Ovary (tissue), 7 donors: ENCODE measurements at regions not wholly inside any gene's neighbourhood (a gene's known extent, or its start where the extent isn't known, plus 50 kb on each side); places are given as distances from the start of the nearest gene placed in this dataset.
A peak's percentile ranks its signal among the peaks of the same experiment; 100 is the strongest.

Source experiments
- DNase-seq, 5 donors: peaks; one replicate each; pipeline ENCODE4 v3.0.0-alpha.2; 2019 to 2020
- H3K27ac ChIP-seq, 2 donors: fragments of 200-600 bp; one replicate each; pipeline versions ENCODE4 v1.5.1 to v1.8.0; 2019 to 2022
- H3K27me3 ChIP-seq: fragments of 200-600 bp; one replicate; pipeline ENCODE4 v1.8.0; 2022
- H3K36me3 ChIP-seq: fragments of 200-600 bp; sonication (generic); one replicate; pipeline ENCODE4 v1.5.1; 2019
- H3K4me1 ChIP-seq: one replicate; pipeline ENCODE4 v1.8.1; 2013; ENCODE audit warnings: mild to moderate bottlenecking, moderate library complexity; ENCODE audit not compliant: insufficient read depth
- H3K4me3 ChIP-seq: fragments of 200-600 bp; sonication (generic); one replicate; pipeline ENCODE4 v1.5.1; 2017
- H3K9me3 ChIP-seq, 2 donors: fragments of 200-600 bp in 1 of 2; sonication (generic) in 1 of 2; one replicate each; pipeline versions ENCODE4 v1.5.1 to v1.8.1; 2013 to 2019; ENCODE audit warnings: mild to moderate bottlenecking in 1 of 2, moderate library complexity in 1 of 2
- EP300 ChIP-seq: sonication (generic); formaldehyde crosslinking; IDR thresholded peaks from one replicate; pipeline ENCODE4 v1.6.1; 2017; ENCODE audit warnings: antibody characterized with exemption
- POLR2A ChIP-seq: fragments of 450-650 bp; IDR thresholded peaks from one replicate; pipeline ENCODE4 v1.6.1; 2017; ENCODE audit warnings: antibody characterized with exemption, mild to moderate bottlenecking, moderate library complexity
- WGBS, 3 donors: extraction: QIAGEN DNeasy Blood & Tissue Kit in 1 of 3; methylation state at CpG; one replicate each; pipeline versions ENCODE4 v1.1.5 to v1.1.7; 2013 to 2017; 5-methylcytosine and 5-hydroxymethylcytosine counted together
- intact Hi-C, 4 donors: fragments of 100-400 bp; cut with DNase I; formaldehyde crosslinking; loops; one replicate each; pipeline versions ENCODE4 v1.11.0 to v1.15.1; 2022 to 2023
- TF ChIP-seq, protein P1 (sequence below), 3 donors: fragments of 450-650 bp in 2 of 3; fragments of 200-600 bp in 1 of 3; IDR thresholded peaks; one replicate each; pipeline versions ENCODE4 v1.5.1 to v1.8.0; 2016 to 2022; ENCODE audit warnings: antibody characterized with exemption in 3 of 3, mild to moderate bottlenecking in 1 of 3
- donor health status: DM: no; HTN: no; CAD: no; lungs with moderate emphysema.
- donor health status: DM: no; HTN: no; CAD: no.
- donor health status: Bipolar disorder and iron deficiency.
- donor health status: DM: no; HTN: no; CAD: no.
- donor health status: DM: yes; HTN: yes; CAD: no.

- H3K9me3 ChIP-seq = no peaks in the 10 kb centered on the region
- peaks cover 4% of the 10 kb centered on the region for H3K4me1 ChIP-seq
- H3K27ac ChIP-seq = peak overlapping the region in 1 of 2 donors; percentile 75
- H3K27me3 ChIP-seq = no peaks in the 10 kb centered on the region
- H3K4me3 ChIP-seq = no peak overlapping the region
- H3K36me3 ChIP-seq = no peaks in the 10 kb centered on the region
- intact Hi-C loops = no loop called here
- 86 to 96% (median 95%) methylated on average over 5 of the region's 5 CpGs for WGBS, 3 donors
- DNase-seq = no peak
- TF ChIP-seq EP300 = no peak
- TF ChIP-seq, protein P1, sequence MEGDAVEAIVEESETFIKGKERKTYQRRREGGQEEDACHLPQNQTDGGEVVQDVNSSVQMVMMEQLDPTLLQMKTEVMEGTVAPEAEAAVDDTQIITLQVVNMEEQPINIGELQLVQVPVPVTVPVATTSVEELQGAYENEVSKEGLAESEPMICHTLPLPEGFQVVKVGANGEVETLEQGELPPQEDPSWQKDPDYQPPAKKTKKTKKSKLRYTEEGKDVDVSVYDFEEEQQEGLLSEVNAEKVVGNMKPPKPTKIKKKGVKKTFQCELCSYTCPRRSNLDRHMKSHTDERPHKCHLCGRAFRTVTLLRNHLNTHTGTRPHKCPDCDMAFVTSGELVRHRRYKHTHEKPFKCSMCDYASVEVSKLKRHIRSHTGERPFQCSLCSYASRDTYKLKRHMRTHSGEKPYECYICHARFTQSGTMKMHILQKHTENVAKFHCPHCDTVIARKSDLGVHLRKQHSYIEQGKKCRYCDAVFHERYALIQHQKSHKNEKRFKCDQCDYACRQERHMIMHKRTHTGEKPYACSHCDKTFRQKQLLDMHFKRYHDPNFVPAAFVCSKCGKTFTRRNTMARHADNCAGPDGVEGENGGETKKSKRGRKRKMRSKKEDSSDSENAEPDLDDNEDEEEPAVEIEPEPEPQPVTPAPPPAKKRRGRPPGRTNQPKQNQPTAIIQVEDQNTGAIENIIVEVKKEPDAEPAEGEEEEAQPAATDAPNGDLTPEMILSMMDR (IDR thresholded peaks at IDR 0.05) = no peak
- TF ChIP-seq POLR2A = no peak
Measured at GRCh38 chr6:6808343-6808742, 219.8 kb downstream of the LY86 start.

- peak in 1 of 5 donors; percentile 41 for DNase-seq
- no peak overlapping the region for H3K27ac ChIP-seq
Measured at GRCh38 chr6:6808915-6809314, 220.4 kb downstream of the LY86 start.

GRCh38 chr6:6810727-6811126, 222.2 kb downstream of the LY86 start:
- intact Hi-C loops = no loop called here
- no peaks in the 10 kb centered on the region for H3K36me3 ChIP-seq
- WGBS, 3 donors = 61 to 71% (median 65%) methylated on average over 6 of the region's 6 CpGs
- H3K27ac ChIP-seq = peak overlapping the region in 1 of 2 donors; percentile 42
- TF ChIP-seq EP300 = no peak
- TF ChIP-seq, protein P1 (IDR thresholded peaks at IDR 0.05) = no peak
- TF ChIP-seq POLR2A = no peak
- no peaks in the 10 kb centered on the region for H3K27me3 ChIP-seq
- H3K4me3 ChIP-seq = no peak overlapping the region
- H3K4me1 ChIP-seq = peaks cover 4% of the 10 kb centered on the region
- H3K9me3 ChIP-seq = no peaks in the 10 kb centered on the region
- no peak for DNase-seq

More at GRCh38 chr6:6808915-6809314, 220.4 kb downstream of the LY86 start:
- TF ChIP-seq POLR2A (no peak), EP300 (no peak)
- TF ChIP-seq, protein P1 (IDR thresholded peaks at IDR 0.05) = no peak
- H3K4me3 ChIP-seq = no peak overlapping the region
- H3K36me3 ChIP-seq = no peaks in the 10 kb centered on the region
- intact Hi-C loops = no loop called here
- peaks cover 4% of the 10 kb centered on the region for H3K4me1 ChIP-seq
- H3K9me3 ChIP-seq = no peaks in the 10 kb centered on the region
- no peaks in the 10 kb centered on the region for H3K27me3 ChIP-seq
- 60 to 73% (median 64%) methylated on average over 4 of the region's 4 CpGs for WGBS, 3 donors

DNA sequence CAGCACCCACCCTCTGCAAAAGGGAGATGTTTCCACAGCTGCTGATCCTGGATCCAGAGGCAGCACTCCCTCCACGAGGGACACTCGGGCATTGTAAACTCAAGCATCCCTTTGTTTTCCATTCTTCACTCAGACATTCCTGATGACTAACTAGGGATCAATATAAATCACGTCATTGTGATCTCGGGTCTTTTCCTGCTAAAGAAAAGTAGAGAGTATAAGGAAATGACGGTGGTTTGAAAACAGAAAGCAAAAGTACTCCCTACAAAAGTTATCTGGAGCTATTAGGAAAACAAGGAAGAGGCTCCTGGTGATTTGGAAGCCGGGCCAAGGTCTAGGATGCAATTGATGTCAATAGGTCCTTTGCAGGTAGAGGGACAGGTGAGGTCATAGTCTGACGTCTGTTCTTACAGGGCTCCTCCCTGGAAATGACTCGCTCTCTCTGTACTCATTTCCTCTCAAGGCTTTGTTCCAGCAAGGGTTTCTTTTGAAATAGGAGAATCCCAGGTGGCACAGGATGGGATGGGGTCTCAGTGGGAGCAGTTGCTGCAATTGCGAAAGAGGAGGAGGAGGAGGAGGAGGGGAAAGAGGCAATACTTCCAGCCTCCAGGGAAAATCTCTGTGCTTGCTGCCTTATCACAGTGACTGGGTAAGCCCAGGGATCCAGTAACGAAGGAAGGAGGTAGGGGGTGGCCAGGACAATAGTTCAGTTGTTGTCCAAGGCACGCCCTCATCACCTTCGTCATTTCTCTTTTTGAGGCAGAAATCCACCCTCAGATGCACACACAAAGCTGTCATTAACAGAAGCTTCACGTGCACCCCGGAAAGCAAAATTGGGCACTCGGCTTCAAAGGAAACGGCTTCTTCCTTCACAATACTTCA, 222.8 kb downstream of the LY86 start:
- Histone ChIP-seq H3K27ac (peak overlapping the region in 1 of 2 donors; percentile 42), H3K9me3 (no peaks in the 10 kb centered on the region), H3K36me3 (no peaks in the 10 kb centered on the region), H3K4me1 (peaks cover 4% of the 10 kb centered on the region), H3K4me3 (peak overlapping the region; percentile 16), H3K27me3 (no peaks in the 10 kb centered on the region)
- intact Hi-C loops = no loop called here
- TF ChIP-seq, protein P1 (IDR thresholded peaks at IDR 0.05) = no peak
- TF ChIP-seq EP300 (no peak), POLR2A (no peak)
- 2 to 6% (median 4%) methylated on average over 16 of the region's 16 CpGs for WGBS, 3 donors
- DNase-seq = peak in 4 of 5 donors; percentile 40 to 65 (median 46)
